GM19351 (cell line): ENCODE measurements at regions not wholly inside any gene's neighbourhood (a gene's known extent, or its start where the extent isn't known, plus 50 kb on each side); places are given as distances from the start of the nearest gene placed in this dataset.

Experiments used
- ATAC-seq: cut with Tn5 transposase; IDR thresholded peaks from one replicate; pipeline ENCODE4 v1.9.1; 2021; ENCODE audit warnings: mild to moderate bottlenecking, moderate library complexity; ENCODE audit not compliant: unreplicated experiment

DNA sequence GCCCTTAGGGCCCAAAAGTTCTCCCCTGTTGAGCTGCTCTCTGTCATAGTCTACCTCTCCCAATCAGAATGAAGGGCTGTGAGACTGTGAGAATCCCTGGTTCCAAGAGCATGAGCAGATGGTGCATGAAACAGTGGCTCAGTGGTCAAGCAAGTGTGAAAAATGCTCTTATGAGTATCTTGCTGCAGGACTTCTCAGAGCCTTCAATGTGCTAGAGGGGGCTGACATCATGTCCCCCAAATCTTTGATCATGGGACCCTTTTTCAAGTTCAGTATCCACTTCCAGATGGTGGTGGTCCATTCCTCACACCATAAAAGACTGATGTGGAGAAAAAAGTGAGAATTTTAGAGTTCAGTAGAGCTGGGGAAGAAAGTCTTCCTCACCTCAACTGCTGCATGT is 265.3 kb upstream of the HABP2 start:
- no peak for ATAC-seq

GRCh38 chr10:113290137-113290536 is 262.7 kb upstream of the HABP2 start:
- no peak for ATAC-seq

GRCh38 chr10:113291413-113291812 is 261.4 kb upstream of the HABP2 start:
- no peak for ATAC-seq

- ATAC-seq = no peak
Measured at GRCh38 chr10:113292086-113292485, 260.8 kb upstream of the HABP2 start.

DNA sequence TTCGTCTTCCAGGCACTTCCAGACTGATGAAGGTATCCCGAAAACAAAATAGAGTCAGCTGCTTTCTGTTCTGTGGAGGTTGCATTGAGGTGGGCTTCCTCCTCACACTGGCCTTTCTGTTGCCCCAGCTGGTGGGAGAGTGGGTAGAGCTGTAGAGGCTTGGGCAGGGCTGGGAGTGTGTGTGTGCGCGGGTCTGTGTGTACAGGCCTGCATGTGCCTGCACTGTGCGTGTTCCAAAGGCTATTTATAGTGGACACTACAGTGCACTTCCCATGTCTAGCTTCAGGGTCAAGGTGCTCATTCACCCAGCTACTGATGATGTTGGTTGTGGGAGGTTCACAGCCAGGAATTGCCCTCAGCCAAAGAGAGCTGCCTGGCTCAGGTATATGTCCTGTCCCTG is 260.1 kb upstream of the HABP2 start:
- ATAC-seq = no peak

- ATAC-seq = no peak
Measured at GRCh38 chr10:113293167-113293566, 259.7 kb upstream of the HABP2 start.

DNA sequence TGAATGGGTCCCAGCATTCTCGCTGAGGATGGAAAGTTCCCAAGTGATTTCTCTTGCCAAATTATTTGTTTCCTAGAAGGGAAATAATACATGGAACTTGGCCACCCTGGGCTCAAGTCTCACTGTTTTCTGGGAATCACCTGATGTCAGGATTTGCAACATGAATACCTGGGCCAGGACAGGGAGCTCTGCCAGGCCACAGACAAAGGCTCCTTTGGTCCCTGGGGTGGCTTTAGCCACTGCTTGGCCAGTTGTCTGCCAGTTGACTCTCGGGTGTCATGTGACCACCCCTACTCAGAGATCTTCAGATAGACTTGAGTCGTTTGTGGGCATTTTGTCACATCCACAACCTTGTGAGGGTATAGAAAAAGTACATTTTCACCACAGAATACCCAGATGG is 258.0 kb upstream of the HABP2 start:
- no peak for ATAC-seq

DNA sequence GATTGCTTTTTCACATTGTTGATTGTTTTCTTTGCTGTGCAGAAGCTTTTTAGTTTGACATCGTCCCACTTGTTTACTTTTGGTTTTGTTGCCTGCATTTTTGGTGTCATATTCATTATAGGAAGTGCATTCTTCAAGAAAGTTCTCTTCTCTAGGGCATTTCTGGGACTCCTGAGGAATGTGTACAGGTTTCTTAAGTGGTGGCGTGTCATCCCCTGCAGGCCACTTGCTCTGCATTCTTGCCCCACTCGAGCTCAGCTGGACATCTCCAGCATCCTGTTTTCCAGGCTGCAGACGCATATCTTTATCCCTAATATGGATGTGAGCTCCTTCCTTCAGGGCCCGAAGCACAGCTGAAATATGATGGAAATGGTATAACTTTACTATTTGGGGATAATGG is 255.6 kb upstream of the HABP2 start:
- no peak for ATAC-seq

DNA sequence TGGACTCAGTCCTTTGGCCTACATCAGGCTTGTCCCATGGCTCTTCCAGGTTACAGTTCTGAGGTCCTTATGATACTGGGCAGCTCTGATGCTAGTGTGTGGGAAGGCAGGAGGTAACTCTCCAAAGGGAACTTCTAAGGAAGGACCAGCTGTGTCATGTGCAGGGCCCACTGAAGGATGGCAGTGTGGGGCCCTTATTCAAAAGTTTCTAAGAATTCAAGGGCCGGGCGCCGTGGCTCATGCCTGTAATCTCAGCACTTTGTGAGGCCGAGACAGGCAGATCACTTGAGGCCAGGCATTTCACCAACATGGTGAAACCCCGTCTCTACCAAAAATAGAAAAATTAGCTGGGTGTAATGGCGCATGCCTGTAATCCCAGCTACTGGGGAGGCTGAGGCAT is 254.2 kb upstream of the HABP2 start:
- no peak for ATAC-seq

GRCh38 chr10:113300201-113300600 is 252.7 kb upstream of the HABP2 start:
- ATAC-seq = no peak

GRCh38 chr10:113300617-113301016 is 252.2 kb upstream of the HABP2 start:
- peak; percentile 68 for ATAC-seq

- ATAC-seq = no peak
Measured at GRCh38 chr10:113301342-113301984, 251.4 kb upstream of the HABP2 start.

DNA sequence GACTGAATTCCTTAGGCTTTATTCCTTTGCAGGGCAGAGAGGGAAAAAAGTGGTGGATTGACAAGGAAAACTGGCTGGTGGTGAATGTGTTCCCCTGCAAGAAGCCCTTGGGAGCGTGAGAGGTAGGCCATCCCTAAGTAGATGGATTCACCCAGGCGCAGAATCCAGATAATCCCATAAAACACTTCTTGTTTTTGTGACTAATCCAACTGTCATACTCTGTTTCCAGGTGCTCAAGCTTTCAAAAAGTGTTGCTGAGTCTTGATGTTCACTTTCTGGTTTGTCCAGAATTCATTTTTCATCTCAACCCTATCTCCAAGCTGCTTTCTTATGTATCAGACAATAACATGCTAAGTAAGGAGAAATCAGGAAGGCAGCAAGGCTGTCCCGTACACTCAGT is 250.8 kb upstream of the HABP2 start:
- no peak for ATAC-seq

DNA sequence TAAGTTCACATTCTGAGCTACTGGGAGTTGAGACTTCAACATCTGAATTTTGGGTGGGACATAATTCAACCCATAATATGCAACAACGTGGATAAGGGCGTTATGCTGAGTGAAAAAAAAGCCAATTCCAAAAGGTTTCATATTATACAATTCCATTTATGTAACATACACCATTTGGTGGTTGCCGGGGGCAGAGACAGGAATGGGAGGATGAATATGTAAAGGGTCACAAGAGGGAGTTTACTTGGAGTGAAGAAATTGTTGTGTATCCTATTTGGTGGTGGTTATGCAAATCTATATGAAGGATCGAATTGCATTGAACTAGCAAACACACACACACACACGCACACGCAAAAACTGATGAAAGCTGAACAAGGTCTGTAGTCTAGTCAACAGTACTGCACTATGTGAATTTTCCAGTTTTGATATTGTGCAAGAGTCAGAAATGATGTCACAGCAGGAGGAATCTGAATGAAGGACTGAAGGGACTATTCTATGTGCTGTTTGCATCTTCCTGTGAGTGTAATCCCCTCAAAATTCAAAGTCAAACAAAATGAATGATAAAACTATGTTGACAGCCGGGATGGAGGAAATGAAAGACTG is 249.2 kb upstream of the HABP2 start:
- ATAC-seq = no peak

GRCh38 chr10:113304726-113305125 is 248.1 kb upstream of the HABP2 start:
- no peak for ATAC-seq

DNA sequence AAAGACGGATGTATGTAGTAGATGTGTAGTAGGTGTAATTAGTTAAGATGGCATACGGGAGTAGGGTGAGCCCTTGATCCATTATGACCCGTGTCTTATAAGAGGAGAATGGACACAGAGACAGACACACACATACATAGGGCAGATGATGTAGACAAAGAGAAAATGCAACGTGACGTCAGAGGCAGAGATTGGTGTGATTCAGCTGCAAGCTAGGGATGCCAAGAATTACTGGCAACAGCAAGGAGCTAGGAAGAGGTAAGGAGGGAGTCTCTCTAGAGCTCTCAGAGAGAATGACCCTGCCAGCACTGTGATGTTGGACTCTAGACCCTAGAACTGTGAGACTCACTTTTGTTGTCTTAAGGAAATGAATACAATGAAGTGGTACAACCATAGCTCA is 247.0 kb upstream of the HABP2 start:
- no peak for ATAC-seq

- ATAC-seq = no peak
Measured at GRCh38 chr10:113309791-113310190, 243.1 kb upstream of the HABP2 start.

GRCh38 chr10:113310347-113310746 is 242.5 kb upstream of the HABP2 start:
- no peak for ATAC-seq

DNA sequence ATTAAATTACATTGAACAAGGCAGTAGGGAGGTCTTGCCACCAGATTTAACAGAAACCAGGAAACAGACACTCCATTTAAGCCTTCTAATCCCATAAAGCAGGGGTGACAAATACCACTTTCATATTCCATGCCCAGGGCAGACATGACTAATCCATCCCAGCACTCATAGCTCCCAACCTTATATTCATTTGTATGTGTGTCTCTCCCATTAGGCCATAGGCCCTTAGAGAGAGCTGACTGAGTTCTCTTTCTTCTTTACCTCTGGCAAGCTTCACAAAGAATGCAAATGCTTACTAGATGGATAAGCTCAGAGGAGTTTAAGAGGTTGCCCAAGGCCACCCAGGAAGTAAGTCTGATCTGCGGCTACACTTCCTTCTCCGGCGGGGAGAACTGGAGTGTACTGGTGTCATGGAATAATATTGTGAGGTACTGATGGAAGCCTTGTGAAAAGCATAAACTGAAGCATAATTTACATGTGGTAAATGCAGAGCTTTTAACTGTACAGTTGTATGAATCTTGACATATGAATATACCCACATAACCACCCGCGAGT is 239.7 kb upstream of the HABP2 start:
- ATAC-seq = no peak

DNA sequence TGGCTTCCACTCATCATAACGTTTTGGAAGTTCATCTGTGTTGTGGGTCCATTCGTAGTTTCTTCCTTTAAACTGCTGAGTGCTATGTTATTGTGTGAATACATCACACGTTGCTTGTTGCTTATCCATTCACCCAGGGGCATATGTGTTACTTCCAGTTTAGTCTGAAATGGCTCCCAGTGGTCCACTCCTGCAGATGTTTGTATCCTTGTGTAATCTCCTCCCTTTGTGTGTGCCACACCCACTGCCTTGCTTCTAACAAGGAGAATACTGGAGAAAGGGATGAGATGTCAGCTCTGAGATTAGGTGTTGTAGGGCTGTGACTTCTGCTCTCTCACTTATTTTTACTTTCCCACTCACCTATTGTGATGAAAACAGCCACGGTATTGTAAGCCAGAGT is 239.1 kb upstream of the HABP2 start:
- ATAC-seq = no peak

DNA sequence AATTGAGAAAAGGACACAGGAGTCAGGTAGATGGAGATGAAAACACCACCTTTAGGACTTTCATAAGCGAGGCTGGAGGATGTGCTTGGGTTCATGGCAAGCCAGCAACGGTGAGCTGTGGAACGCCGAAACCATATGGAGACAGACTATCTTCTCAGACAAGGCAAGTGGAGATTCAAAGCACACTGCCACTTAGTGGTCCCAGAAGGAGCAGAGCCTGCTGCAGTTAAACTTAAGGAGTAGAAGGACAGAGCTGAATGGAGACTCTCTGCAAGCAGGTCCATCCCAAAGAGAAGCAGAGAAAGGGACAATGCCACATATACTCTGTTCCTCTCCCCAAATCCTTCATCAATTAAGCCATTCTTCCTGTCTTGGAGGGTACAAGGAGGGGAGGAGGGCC is 236.3 kb upstream of the HABP2 start:
- no peak for ATAC-seq

- no peak for ATAC-seq
Measured at GRCh38 chr10:113317489-113317888, 235.4 kb upstream of the HABP2 start.

GRCh38 chr10:113319479-113319878 is 233.4 kb upstream of the HABP2 start:
- ATAC-seq = no peak
